ENCODE measurements at regions not wholly inside any gene's neighbourhood (a gene's known extent, or its start where the extent isn't known, plus 50 kb on each side); places are given as distances from the start of the nearest gene placed in this dataset.

GRCh38 chr3:150049317-150049716 lies 78.6 kb upstream of the PFN2 start:
- TF ChIP-seq EP300 (IDR thresholded peaks at IDR 0.05) (no peak), POLR2A (IDR thresholded peaks at IDR 0.05) (no peak), POLR2AphosphoS5 (IDR thresholded peaks at IDR 0.05) (no peak), CTCF (IDR thresholded peaks at IDR 0.05) (no peak)
- no peaks in the 10 kb centered on the region for H3K27me3 ChIP-seq
- ATAC-seq, result no peak
- H3K9me3 ChIP-seq, result no peaks in the 10 kb centered on the region
- no peak overlapping the region for H3K27ac ChIP-seq
- H3K36me3 ChIP-seq, result no peaks in the 10 kb centered on the region
- H3K4me3 ChIP-seq, result no peak overlapping the region
- no peaks in the 10 kb centered on the region for H3K4me1 ChIP-seq
- 80% methylated on average over 1 of the region's 1 CpG; no CpG with 5 or more reads in 1 of the 2 donors for WGBS, 2 donors (ENCODE audit: low coverage in 1 of 2)

GRCh38 chr3:150041877-150042276 lies 71.2 kb upstream of the PFN2 start:
- TF ChIP-seq POLR2AphosphoS5 (IDR thresholded peaks at IDR 0.05) (no peak), EP300 (IDR thresholded peaks at IDR 0.05) (no peak), CTCF (IDR thresholded peaks at IDR 0.05) (no peak), POLR2A (IDR thresholded peaks at IDR 0.05) (no peak)
- H3K9me3 ChIP-seq, result peaks cover 0 to 25% (median 0%) of the 10 kb centered on the region in 3 donors
- H3K4me1 ChIP-seq, result no peaks in the 10 kb centered on the region
- WGBS, 2 donors (ENCODE audit: low coverage in 1 of 2), result 84 to 100% methylated on average over 1 to 3 of the region's 3 CpGs
- no peak overlapping the region for H3K27ac ChIP-seq
- no peaks in the 10 kb centered on the region for H3K27me3 ChIP-seq
- no peaks in the 10 kb centered on the region for H3K36me3 ChIP-seq
- H3K4me3 ChIP-seq, result no peak overlapping the region
- ATAC-seq, result no peak

DNA sequence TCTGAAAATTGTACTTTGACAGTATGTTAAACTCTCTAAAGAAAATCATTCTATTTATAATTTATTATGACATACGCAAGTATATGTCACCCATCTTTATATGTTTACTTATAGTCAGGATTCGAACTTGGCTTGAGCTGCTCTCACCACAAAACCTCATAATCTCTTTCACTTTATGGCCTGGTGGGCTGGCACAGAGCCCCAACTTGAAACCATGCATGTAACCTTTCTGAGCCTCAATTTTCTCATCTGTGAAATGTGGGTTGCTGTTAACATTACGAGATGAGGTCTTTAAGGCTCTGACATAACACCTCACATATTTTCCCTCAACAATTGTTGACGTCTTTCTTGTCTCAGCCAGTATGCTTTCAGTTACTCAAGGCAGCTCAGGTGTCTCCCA lies 69.4 kb upstream of the PFN2 start:
- TF ChIP-seq CTCF (IDR thresholded peaks at IDR 0.05), result no peak
- WGBS, 2 donors (ENCODE audit: low coverage in 1 of 2), result 62 to 74% methylated on average over 4 of the region's 4 CpGs
- Histone ChIP-seq H3K4me1 (no peaks in the 10 kb centered on the region), H3K4me3 (no peak overlapping the region), H3K27me3 (no peaks in the 10 kb centered on the region), H3K27ac (no peak overlapping the region), H3K36me3 (no peaks in the 10 kb centered on the region), H3K9me3 (peaks cover 0 to 25% (median 0%) of the 10 kb centered on the region in 3 donors)
- ATAC-seq, result no peak

- no peak for TF ChIP-seq EP300 (IDR thresholded peaks at IDR 0.05)
- TF ChIP-seq CTCF (IDR thresholded peaks at IDR 0.05), result no peak
- no peak for TF ChIP-seq POLR2AphosphoS5 (IDR thresholded peaks at IDR 0.05)
- TF ChIP-seq POLR2A (IDR thresholded peaks at IDR 0.05), result no peak
- H3K9me3 ChIP-seq, result peaks cover 0 to 25% (median 0%) of the 10 kb centered on the region in 3 donors
- no peaks in the 10 kb centered on the region for H3K4me1 ChIP-seq
- H3K27ac ChIP-seq, result no peak overlapping the region
- H3K27me3 ChIP-seq, result no peaks in the 10 kb centered on the region
- 79 to 87% methylated on average over 2 to 5 of the region's 6 CpGs for WGBS, 2 donors (ENCODE audit: low coverage in 1 of 2)
- no peak overlapping the region for H3K4me3 ChIP-seq
- H3K36me3 ChIP-seq, result no peaks in the 10 kb centered on the region
- ATAC-seq, result no peak
Observed at GRCh38 chr3:150038830-150039229, 68.1 kb upstream of the PFN2 start.

GRCh38 chr3:150036780-150037179 lies 66.1 kb upstream of the PFN2 start:
- Histone ChIP-seq H3K27me3 (no peaks in the 10 kb centered on the region), H3K36me3 (no peaks in the 10 kb centered on the region), H3K27ac (no peak overlapping the region), H3K9me3 (peaks cover 0 to 12% (median 0%) of the 10 kb centered on the region in 3 donors), H3K4me1 (no peaks in the 10 kb centered on the region), H3K4me3 (no peak overlapping the region)
- TF ChIP-seq POLR2A (IDR thresholded peaks at IDR 0.05), result no peak
- no peak for TF ChIP-seq POLR2AphosphoS5 (IDR thresholded peaks at IDR 0.05)
- no peak for TF ChIP-seq CTCF (IDR thresholded peaks at IDR 0.05)
- no peak for TF ChIP-seq EP300 (IDR thresholded peaks at IDR 0.05)
- WGBS, 2 donors (ENCODE audit: low coverage in 1 of 2), result 81 to 93% methylated on average over 3 to 5 of the region's 5 CpGs
- ATAC-seq, result no peak

Measured in gastroesophageal sphincter (tissue), 4 donors.